Bronchial epithelial cell (primary cell): ENCODE measurements at regions not wholly inside any gene's neighbourhood (a gene's known extent, or its start where the extent isn't known, plus 50 kb on each side); places are given as distances from the start of the nearest gene placed in this dataset.

Source experiments
- DNase-seq: peaks from one replicate; pipeline ENCODE4 v3.0.0-alpha.2; 2010; ENCODE audit warnings: low read depth
- FAIRE-seq: peaks from 2 replicates; lab custom pipeline; 2011; peaks lifted over from hg19 to GRCh38; lab: Jason Lieb, UNC
- H3K27me3 ChIP-seq: 2 replicates; pipeline ENCODE4 v1.5.1; 2011; ENCODE audit warnings: low read length; ENCODE audit not compliant: control insufficient read depth, insufficient read depth
- H3K36me3 ChIP-seq: 2 replicates; pipeline ENCODE4 v1.5.1; 2011; ENCODE audit warnings: low read length; ENCODE audit not compliant: control insufficient read depth, insufficient read depth
- H3K4me3 ChIP-seq: 2 replicates; pipeline ENCODE4 v1.5.1; 2011; ENCODE audit warnings: mild to moderate bottlenecking, low read depth, low read length, control low read depth
- CTCF ChIP-seq: IDR thresholded peaks from 2 replicates; pipeline ENCODE4 v1.5.1; 2011; ENCODE audit warnings: mild to moderate bottlenecking, moderate library complexity, low read length, control low read depth, inconsistent platforms; ENCODE audit not compliant: insufficient read depth, severe bottlenecking

DNA sequence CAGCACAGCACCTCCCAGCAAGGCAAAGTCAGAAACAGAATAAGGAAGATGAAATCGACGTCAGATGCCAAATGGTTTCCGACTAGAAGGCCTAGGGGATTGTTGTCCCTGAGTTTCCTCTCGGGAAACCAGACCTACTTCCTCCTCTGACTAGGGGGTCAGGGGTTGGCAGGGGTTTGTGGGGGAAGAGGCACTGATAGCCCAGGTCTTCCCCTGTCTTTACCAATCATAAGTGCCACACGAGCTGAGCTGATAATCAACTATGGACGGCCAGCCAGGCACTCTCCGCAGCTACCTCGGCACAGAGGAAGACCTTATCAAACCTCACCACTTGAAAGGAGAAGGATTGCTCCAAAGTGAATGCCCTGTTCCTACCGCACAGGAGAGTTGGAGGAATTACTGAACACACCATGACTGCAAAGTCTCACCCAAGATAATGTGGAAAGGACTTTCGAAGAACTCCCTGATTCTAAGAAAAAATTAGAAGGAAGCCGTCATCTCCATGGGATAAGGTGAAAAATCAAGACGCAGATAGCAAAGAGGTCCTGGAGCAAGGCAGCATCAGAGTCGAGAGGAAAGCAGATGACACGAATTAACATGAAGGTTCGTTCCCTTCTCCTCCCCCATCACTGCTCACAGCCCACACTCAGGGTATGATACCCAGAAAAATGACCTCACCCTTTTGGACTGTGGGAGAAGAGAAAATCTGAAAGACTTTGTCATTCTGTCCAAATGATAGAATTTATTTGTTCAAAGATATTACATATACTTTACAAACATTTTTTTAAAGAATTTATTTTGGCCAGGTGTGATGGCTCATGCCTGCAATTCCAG, 77.7 kb upstream of the MED13L start:
- TF ChIP-seq CTCF, result no peak

DNA sequence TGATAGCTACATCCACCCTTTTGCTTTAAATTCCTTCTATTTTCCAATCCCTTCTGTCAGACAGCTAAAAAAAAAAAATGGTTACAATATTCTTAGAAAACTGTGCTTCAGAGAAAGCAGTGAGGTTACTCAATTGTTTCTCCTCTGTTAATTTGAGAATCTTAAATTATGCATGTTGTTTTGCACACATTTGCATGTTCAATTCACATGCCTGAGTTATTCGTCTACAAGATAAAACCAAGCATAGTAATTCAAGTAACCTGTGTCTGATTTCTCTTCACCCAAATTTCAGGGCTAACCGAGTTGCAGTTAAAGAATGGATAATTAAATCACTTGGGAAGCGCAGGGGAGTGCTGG, 81.0 kb upstream of the MED13L start:
- no peak for TF ChIP-seq CTCF
- no peak for FAIRE-seq
- Histone ChIP-seq H3K36me3 (no peaks in the 10 kb centered on the region), H3K27me3 (no peaks in the 10 kb centered on the region), H3K4me3 (no peak overlapping the region)
- no peak for DNase-seq

More for the DNA sequence above, 77.7 kb upstream of the MED13L start:
- no peaks in the 10 kb centered on the region for H3K36me3 ChIP-seq
- H3K27me3 ChIP-seq, result no peaks in the 10 kb centered on the region
- DNase-seq (no peak), FAIRE-seq (no peak)
- no peak overlapping the region for H3K4me3 ChIP-seq

DNA sequence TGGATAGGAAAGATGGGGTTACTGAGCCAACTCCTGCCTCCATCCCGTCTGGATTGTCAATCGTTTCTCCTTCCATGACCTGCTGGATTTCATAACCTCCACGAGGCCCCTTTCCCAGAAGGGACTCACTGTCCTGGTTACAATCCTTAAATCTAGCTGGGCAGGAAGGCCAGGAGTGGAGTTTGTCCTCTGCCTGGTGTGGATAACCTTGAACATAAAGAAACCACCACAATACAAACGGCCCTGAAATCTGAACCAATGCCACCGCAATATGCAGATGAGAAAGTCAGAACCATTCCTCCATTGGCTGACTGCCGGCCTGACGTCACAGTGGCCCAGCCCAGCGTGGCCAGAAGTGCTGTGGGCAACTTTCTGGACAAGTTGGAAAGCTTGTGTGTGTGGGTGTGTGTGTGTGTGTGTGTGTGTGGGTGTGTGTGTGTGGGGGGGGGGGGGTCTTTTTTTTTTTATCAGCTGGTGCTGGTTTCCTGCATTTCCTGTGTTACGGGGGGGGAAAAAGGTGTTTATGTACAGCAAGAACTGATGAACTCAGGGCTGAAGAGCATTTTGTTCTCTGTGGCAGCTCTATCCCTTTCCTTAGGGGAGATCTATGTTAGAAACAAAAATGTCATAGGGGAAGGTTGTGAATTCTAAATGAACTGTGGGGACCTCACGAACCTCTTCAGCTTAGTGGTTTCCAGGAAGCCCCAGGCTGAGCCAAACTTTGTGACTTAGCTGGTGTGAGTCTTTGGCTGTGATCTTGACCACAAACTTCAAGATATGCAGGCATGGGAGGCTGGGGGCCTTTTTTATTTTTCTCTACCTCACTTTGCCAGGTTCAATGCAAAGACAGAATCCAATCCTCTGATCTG, 81.6 kb upstream of the MED13L start:
- Histone ChIP-seq H3K36me3 (no peaks in the 10 kb centered on the region), H3K4me3 (no peak overlapping the region), H3K27me3 (no peaks in the 10 kb centered on the region)
- DNase-seq (peak; percentile 74), FAIRE-seq (no peak)
- no peak for TF ChIP-seq CTCF

GRCh38 chr12:116360579-116361413, 83.3 kb upstream of the MED13L start:
- H3K36me3 ChIP-seq, result no peaks in the 10 kb centered on the region
- H3K27me3 ChIP-seq, result no peaks in the 10 kb centered on the region
- no peak for DNase-seq
- TF ChIP-seq CTCF, result no peak
- no peak overlapping the region for H3K4me3 ChIP-seq
- no peak for FAIRE-seq

DNA sequence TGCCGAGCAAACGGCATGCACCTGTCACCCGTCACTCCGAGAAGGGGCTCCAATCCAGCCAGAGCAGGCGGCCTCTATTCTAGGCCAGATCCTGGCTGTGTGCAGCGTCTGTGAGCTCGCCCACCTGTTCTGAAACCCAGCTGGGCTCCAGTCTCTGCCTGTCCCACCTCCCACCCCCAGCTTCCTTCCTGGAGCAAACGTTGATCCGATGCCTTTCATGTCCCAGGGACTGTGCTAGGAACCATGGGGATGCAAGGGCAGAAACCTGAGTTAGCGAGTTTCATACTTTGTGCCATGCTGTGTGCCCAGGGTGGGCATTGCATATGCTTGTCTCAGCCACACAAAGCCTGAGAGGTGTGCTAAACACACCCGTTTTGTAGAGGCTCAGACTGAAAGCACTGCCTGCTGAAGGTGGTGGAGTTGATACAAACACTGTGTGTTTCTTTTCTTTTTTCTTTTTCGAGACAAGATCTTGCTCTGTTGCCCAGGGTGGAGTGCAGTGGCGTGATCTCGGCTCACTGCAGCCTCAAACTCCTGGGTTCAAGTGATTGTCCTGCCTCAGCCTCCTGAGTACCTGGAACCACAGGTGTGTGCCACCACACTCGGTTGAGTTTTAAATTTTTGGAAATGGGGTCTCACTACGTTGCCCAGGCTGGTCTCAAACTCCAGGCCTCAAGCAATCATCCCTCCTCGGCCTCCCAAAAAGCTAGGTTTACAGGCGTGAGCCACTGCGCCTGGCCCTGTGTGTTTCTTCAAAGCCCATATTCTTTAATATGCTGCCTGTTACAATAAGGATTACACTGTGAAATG, 84.1 kb upstream of the MED13L start:
- no peak for TF ChIP-seq CTCF
- Histone ChIP-seq H3K36me3 (no peaks in the 10 kb centered on the region), H3K27me3 (no peaks in the 10 kb centered on the region), H3K4me3 (no peak overlapping the region)
- no peak for DNase-seq
- FAIRE-seq, result no peak
